NOMO-1 treated with dmso at 0.1 percent for 144 hours (cell line): ENCODE measurements at regions not wholly inside any gene's neighbourhood (a gene's known extent, or its start where the extent isn't known, plus 50 kb on each side); places are given as distances from the start of the nearest gene placed in this dataset.
"Not testable (repeated sequence)": the region's sequence is repeated elsewhere in the genome, so short reads cannot be mapped to it uniquely, and the experiment has no call there.

ENCODE experiments used
- DNase-seq: peaks from one replicate; lab custom pipeline; 2025; ENCODE audit not compliant: unreplicated experiment; lab: John Stamatoyannopoulos, UW

GRCh38 chr10:3324612-3325038, 152.0 kb upstream of the PITRM1 start:
- DNase-seq = no peak

GRCh38 chr10:3323865-3324498, 151.4 kb upstream of the PITRM1 start:
- DNase-seq = no peak

DNA sequence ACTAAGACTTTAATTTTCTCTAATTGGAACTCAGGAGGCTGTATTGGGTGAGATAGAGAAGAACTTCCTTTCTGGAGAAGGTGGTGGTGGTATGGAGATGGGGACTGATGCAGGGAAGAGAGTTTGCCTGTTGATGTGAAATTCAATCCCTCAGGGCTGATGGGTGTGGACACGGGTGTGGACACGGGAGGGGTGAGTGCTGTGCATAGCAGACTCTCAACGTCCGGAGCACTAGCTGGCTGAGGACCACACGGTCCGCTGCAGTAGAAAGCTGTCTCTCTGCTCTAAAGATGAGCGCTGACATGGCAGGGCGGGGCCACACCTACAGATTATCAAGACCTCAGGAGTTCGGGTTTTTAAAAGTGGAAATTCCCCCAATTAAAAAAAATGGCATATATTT, 148.5 kb upstream of the PITRM1 start:
- DNase-seq = no peak

DNA sequence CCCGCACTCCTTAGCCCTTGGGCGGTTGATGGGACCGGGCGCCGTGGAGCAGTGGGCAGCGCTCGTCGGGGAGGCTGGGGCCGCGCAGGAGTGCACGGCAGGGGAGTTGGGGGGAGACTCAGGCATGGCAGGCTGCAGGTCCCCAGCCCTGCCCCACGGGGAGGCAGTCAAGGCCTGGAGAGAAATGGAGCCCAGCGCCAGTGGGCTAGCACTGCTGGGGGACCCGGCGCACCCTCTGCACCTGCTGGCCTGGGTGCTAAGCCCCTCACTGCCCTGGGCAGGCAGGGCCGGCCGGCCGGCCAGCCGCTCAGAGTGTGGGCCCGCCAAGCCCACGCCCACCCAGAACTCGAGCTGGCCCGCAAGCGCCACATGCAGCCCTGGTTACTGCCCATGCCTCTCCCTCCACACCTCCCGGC, 147.2 kb upstream of the PITRM1 start:
- DNase-seq = no peak

- DNase-seq = not testable (repeated sequence)
Observed at GRCh38 chr10:3318480-3318807, 145.9 kb upstream of the PITRM1 start.

DNA sequence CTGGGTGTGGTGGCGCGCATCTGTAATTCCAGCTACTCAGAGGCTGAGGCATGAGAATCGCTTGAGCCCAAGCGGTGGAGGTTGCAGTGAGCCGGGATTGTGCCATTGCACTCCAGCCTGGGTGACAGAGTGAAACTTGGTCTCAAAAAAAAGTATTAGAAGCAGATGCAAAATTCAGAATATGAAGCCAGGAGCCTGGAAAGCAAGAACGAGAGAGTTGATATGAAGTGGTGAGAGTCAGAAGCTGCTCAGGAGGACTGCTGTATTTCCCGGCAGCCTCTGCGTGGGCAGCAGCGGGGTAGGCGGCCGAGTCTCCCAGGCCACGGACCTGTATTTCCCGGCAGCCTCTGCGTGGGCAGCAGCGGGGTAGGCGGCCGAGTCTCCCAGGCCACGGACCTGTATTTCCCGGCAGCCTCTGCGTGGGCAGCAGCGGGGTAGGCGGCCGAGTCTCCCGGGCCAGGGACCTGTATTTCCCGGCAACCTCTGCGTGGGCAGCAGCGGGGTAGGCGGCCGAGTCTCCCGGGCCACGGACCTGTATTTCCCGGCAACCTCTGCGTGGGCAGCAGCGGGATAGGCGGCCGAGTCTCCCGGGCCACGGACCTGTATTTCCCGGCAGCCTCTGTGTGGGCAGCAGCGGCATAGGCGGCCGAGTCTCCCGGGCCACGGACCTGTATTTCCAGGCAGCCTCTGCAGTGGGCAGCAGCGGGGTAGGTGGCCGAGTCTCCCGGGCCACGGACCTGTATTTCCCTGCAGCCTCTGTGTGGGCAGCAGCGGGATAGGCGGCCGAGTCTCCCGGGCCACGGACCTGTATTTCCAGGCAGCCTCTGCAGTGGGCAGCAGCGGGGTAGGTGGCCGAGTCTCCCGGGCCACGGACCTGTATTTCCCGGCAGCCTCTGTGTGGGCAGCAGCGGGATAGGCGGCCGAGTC, 145.2 kb upstream of the PITRM1 start:
- not testable (repeated sequence) for DNase-seq

DNA sequence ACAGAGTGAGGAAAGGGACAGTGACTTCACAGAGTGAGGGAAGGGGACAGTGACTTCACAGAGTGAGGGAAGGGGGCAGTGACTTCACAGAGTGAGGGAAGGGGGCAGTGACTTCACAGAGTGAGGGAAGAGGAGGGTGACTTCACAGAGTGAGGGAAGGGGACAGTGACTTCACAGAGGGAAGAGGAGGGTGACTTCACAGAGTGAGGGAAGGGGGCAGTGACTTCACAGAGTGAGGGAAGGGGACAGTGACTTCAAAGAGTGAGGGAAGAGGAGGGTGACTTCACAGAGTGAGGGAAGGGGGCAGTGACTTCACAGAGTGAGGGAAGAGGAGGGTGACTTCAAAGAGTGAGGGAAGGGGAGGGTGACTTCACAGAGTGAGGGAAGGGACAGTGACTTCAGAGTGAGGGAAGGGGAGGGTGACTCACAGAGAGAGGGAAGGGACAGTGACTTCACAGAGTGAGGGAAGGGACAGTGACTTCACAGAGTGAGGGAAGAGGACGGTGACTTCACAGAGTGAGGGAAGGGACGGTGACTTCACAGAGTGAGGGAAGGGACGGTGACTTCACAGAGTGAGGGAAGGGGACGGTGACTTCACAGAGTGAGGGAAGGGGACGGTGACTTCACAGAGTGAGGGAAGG, 142.0 kb upstream of the PITRM1 start:
- not testable (repeated sequence) for DNase-seq

DNA sequence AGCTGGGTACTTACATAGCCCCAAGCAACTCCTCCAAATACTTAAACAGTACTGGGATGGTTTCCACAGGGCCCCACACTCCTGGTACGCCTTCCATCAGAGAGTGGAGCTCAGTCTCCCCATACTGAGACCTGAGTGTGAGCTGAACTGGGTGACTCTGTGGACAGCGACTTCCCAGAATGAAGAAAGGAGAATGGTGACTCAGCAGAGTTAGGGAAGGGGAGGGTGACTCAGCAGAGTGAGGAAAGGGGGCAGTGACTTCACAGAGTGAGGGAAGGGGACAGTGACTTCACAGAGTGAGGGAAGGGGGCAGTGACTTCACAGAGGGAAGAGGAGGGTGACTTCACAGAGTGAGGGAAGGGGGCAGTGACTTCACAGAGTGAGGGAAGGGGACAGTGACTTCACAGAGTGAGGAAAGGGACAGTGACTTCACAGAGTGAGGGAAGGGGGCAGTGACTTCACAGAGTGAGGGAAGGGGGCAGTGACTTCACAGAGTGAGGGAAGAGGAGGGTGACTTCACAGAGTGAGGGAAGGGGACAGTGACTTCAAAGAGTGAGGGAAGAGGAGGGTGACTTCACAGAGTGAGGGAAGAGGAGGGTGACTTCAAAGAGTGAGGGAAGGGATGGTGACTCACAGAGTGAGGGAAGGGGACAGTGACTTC, 141.3 kb upstream of the PITRM1 start:
- not testable (repeated sequence) for DNase-seq

DNA sequence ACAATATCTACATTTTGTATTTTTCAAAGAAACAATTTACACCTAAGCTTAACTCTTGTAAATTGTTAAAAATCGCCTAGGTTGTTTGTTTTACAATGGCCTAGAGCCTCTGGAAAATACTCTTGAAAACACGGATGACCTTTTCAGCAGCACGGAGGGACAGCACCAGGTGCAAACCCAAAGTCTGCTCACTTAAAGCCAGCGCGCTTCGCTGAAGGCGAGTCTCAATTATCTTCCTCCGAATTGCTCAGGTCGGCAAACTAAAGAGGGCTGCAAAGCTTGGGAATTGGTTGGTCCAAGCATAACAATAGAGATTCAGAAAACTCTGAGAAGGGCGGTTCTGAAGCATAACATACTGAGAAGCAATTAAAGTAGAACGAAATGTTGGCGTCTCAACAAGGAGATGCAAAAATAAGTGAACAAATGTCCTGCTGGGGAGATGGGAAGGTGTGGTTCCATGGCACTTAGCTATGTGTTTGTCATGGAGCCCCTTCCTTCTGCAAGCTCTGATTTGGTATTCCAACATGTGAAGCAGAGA, 139.9 kb upstream of the PITRM1 start:
- no peak for DNase-seq

DNA sequence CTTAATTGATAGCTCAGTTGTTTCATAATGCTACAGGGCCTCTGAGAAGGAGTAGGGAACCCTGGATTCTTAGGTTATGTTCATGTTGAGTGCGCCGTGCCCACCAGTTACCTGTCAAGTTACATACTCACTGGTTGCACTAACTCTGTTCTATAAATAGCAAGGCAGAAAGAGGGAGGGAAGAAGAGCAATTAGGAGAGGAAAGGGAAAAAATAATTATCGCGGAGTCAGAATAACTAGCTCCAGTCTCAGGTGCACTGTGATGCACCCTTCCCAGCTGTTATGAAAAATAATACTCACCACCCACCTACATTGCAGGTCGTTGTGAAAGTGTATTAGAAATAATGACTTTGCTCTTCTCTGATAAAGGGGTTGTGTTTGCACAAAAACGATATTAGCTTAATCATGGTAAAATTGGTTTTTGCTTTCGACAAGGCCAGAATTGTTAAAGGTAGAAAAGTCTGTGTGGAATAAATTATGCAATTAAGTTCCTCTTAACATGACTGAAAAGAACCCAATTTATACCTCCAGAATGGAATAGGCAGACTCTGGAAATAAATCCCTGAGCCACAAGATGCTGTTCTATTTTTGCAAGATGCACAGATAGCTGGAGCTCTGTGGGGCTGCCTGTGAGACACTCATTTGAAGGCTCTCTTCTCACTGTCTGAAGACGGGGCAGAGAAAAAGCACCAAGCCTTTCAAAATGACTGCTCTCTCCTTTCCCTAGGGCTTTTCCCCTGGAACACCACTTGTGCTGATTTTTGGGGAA, 137.6 kb upstream of the PITRM1 start:
- DNase-seq = no peak

DNA sequence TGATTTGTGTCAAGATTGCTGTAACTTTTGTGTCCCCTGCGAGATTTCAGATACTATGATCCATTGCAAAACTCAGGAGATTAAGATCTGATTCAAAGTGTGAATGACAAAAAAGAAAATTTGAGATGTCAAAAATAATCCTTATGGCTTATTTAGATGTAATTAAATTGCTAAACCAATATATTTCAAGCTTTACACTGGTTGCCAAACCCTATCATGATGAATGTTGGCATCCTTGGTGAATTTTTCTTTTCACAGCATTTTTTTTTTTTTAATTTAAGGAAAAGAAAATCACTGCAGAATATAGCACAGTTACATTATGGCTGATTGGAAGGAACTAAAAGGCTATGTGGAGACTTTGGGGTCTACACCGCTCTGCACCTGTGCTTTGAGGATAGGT, 133.5 kb upstream of the PITRM1 start:
- DNase-seq = no peak

DNA sequence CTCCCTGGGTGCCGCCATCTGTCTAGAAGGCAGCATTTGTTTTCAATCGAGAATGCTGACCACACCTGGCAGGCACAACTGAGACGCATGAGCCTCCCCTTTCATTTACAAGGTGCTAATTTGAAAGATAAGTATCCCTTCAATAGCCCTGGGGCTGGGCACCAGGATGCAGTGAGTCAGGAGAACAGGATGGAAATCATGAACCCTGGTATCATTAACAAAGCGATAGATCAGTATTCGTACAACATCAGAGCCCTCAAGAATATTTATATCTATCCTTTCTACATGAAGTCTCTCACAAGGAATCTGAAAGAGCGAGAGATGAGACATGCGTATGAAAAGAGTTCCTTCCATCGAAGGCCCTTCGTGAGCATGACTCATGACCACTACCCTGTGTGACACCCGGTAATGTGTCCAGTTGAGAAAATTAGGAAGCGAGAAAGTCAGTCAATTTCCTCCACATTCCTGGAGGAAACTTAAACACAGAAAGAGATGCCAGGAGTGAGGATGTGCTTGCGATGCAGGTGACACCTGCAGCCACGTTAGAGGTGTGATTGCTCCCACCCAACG, 123.1 kb upstream of the PITRM1 start:
- no peak for DNase-seq

DNA sequence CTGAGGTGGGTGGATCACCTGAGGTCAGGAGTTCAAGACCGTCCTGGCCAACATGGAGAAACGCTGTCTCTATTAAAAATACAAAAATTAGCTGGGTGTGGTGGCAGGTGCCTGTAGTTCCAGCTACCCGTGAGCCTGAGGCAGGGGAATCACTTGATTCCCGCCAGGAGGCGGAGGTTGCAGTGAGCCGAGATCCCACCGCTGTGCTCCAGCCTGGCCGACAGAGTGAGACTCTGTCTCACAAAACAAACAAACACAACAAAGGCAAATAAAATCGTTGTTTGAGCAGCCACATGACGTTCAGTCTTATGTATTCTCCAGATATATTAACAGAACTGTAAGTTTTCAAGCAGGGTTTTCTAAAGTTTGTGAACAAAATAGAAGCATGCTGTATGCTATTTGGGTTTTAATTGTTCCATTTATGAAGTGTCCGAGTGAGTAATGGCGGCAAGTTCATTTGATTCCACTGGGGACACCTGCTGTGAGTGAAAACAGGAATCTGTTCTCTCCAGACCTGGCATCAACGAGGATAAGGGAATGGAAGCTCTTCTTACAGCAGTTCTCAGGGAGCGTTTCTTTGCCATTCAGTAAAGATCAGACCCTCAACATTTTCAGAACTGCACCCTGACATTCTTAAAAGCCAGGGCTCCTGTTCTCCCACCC, 122.5 kb upstream of the PITRM1 start:
- DNase-seq = no peak

- no peak for DNase-seq
Observed at GRCh38 chr10:3293581-3294431, 121.2 kb upstream of the PITRM1 start.

GRCh38 chr10:3292636-3293035, 120.1 kb upstream of the PITRM1 start:
- DNase-seq = no peak

DNA sequence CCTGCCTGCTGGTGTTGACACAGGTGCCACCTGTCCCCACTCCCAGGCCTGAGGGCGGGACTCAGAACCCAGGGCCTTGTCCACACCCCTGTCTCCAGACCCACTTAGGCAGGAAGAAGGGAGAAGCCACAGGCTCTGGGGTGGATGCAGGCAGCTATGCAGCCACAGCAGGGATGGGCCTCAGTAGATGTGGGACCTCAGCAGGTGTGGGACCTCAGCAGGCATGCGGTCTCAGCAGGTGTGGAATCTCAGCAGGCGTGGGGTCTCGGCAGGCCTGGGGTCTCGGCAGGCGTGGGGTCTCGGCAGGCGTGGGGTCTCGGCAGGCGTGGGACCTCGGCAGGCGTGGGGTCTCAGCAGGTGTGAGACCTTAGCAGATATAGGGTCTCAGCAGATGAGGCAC, 118.0 kb upstream of the PITRM1 start:
- DNase-seq = no peak

- no peak for DNase-seq
Observed at GRCh38 chr10:3287572-3288445, 115.2 kb upstream of the PITRM1 start.

DNA sequence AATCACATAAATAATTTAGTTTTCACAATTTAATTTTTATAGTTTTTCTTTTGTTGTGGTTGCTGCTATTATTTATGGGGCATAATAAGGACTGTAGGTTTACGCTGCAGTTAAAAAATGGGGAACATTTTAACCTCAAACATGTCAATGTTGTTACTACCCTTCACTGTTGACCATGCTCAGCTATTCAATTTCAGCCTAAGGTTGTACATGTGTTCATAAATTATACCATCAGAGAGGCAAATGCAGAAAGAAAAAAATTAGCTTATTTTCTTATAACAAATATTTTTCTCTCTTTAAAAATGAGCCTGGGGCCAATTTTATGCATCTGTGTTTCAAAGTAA, 110.1 kb upstream of the PITRM1 start:
- no peak for DNase-seq
